Neural cell (in vitro differentiated cells): ENCODE measurements at regions not wholly inside any gene's neighbourhood (a gene's known extent, or its start where the extent isn't known, plus 50 kb on each side); places are given as distances from the start of the nearest gene placed in this dataset.

Experiments
- EP300 ChIP-seq: fragments of 450-650 bp; conservative IDR thresholded peaks from 2 replicates; pipeline ENCODE4 v1.6.1; 2014; ENCODE audit warnings: antibody characterized with exemption, mild to moderate bottlenecking, moderate library complexity; ENCODE audit not compliant: poor library complexity, severe bottlenecking
- EZH2 ChIP-seq: fragments of 200-600, 300-800 bp; shearing (Covaris generic), sonication (generic); IDR thresholded peaks from 2 replicates; pipeline ENCODE4 v1.6.1; 2014; ENCODE audit warnings: antibody characterized with exemption, low read length, borderline replicate concordance, mild to moderate bottlenecking; ENCODE audit not compliant: insufficient read depth, poor library complexity, severe bottlenecking
- MXI1 ChIP-seq: fragments of 450-650 bp; conservative IDR thresholded peaks from 2 replicates; pipeline ENCODE4 v1.6.1; 2014; ENCODE audit warnings: antibody characterized with exemption, mild to moderate bottlenecking; ENCODE audit not compliant: poor library complexity, severe bottlenecking
- POLR2AphosphoS5 ChIP-seq: IDR thresholded peaks from 2 replicates; pipeline ENCODE4 v1.6.1; 2012
- RAD21 ChIP-seq: fragments of 450-650 bp; conservative IDR thresholded peaks from 2 replicates; pipeline ENCODE4 v1.6.1; 2014; ENCODE audit warnings: antibody characterized with exemption, mild to moderate bottlenecking, moderate library complexity
- SMC3 ChIP-seq: fragments of 450-650 bp; conservative IDR thresholded peaks from 2 replicates; pipeline ENCODE4 v1.6.1; 2014; ENCODE audit warnings: antibody characterized with exemption, mild to moderate bottlenecking, moderate library complexity; ENCODE audit not compliant: poor library complexity
- TAF1 ChIP-seq: IDR thresholded peaks from 2 replicates; pipeline ENCODE4 v1.6.1; 2012; ENCODE audit warnings: low read depth
- TF ChIP-seq, protein P1 (sequence below): fragments of 450-650 bp; IDR thresholded peaks from 2 replicates; pipeline ENCODE4 v1.5.1; 2014; ENCODE audit warnings: antibody characterized with exemption, mild to moderate bottlenecking, moderate library complexity; ENCODE audit not compliant: poor library complexity, severe bottlenecking
- TF ChIP-seq, protein P2 (sequence below): IDR thresholded peaks from 2 replicates; pipeline ENCODE4 v1.6.1; 2012; ENCODE audit warnings: borderline replicate concordance

DNA sequence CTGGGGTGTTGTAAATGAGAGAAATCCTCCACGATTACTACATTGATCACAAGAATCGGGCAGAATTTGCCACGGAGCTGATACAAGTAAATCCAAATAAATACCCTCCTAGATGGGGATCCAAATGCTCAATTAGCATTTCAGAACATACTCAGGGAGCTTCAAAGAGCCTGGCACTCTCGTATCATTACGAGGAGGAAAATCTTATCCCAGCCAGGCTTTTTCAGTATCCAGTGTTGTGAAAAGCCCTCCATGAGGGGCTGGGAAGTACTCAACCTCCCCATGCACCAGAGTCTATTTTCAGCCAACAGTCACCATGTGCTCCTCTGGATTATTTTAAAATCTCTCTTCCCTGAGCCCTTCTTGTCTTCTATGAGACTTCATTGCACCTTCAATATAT lies 122.6 kb upstream of the ARRDC4 start:
- TF ChIP-seq, protein P1, sequence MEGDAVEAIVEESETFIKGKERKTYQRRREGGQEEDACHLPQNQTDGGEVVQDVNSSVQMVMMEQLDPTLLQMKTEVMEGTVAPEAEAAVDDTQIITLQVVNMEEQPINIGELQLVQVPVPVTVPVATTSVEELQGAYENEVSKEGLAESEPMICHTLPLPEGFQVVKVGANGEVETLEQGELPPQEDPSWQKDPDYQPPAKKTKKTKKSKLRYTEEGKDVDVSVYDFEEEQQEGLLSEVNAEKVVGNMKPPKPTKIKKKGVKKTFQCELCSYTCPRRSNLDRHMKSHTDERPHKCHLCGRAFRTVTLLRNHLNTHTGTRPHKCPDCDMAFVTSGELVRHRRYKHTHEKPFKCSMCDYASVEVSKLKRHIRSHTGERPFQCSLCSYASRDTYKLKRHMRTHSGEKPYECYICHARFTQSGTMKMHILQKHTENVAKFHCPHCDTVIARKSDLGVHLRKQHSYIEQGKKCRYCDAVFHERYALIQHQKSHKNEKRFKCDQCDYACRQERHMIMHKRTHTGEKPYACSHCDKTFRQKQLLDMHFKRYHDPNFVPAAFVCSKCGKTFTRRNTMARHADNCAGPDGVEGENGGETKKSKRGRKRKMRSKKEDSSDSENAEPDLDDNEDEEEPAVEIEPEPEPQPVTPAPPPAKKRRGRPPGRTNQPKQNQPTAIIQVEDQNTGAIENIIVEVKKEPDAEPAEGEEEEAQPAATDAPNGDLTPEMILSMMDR = no peak
- TF ChIP-seq EZH2 (no peak), SMC3 (no peak), POLR2AphosphoS5 (no peak), RAD21 (no peak), EP300 (no peak), TAF1 (no peak), MXI1 (no peak)
- TF ChIP-seq, protein P2, sequence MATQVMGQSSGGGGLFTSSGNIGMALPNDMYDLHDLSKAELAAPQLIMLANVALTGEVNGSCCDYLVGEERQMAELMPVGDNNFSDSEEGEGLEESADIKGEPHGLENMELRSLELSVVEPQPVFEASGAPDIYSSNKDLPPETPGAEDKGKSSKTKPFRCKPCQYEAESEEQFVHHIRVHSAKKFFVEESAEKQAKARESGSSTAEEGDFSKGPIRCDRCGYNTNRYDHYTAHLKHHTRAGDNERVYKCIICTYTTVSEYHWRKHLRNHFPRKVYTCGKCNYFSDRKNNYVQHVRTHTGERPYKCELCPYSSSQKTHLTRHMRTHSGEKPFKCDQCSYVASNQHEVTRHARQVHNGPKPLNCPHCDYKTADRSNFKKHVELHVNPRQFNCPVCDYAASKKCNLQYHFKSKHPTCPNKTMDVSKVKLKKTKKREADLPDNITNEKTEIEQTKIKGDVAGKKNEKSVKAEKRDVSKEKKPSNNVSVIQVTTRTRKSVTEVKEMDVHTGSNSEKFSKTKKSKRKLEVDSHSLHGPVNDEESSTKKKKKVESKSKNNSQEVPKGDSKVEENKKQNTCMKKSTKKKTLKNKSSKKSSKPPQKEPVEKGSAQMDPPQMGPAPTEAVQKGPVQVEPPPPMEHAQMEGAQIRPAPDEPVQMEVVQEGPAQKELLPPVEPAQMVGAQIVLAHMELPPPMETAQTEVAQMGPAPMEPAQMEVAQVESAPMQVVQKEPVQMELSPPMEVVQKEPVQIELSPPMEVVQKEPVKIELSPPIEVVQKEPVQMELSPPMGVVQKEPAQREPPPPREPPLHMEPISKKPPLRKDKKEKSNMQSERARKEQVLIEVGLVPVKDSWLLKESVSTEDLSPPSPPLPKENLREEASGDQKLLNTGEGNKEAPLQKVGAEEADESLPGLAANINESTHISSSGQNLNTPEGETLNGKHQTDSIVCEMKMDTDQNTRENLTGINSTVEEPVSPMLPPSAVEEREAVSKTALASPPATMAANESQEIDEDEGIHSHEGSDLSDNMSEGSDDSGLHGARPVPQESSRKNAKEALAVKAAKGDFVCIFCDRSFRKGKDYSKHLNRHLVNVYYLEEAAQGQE = no peak
